MCF 10A (cell line): ENCODE measurements at regions not wholly inside any gene's neighbourhood (a gene's known extent, or its start where the extent isn't known, plus 50 kb on each side); places are given as distances from the start of the nearest gene placed in this dataset.

Experiments used
- BruUV-seq: library from RNA; stranded (reverse); fragments of 400-500 nt; replicated peaks from 2 replicates; lab custom pipeline; 2021; lab: Mats Ljungman, UMichigan
- CTCF ChIA-PET: fragments of 300-600 bp; sonication (Branson Sonifier 250); formaldehyde crosslinking; extraction: SDS; loops from one replicate; lab custom pipeline; 2021; ENCODE audit warnings: antibody characterized with exemption, inconsistent platforms; lab: Yijun Ruan, JAX
- POLR2A ChIA-PET: fragments of 300-600, 350-650 bp; sonication (Branson Sonifier 250); formaldehyde crosslinking; extraction: SDS; loops from one replicate; lab custom pipeline; 2020; ENCODE audit warnings: antibody characterized with exemption, inconsistent platforms; lab: Yijun Ruan, JAX
- DNase-seq: peaks from one replicate; pipeline ENCODE4 v3.0.0-alpha.2; 2018; ENCODE audit not compliant: unreplicated experiment
- H3K27ac Mint-ChIP-seq: one replicate; pipeline ENCODE4 v1.8.0; 2022; ENCODE audit warnings: mild to moderate bottlenecking, low read depth, mixed read lengths; ENCODE audit not compliant: unreplicated experiment
- H3K27me3 Mint-ChIP-seq: one replicate; pipeline ENCODE4 v1.8.0; 2022; ENCODE audit warnings: mixed read lengths; ENCODE audit not compliant: insufficient read depth, unreplicated experiment
- H3K36me3 Mint-ChIP-seq: one replicate; pipeline ENCODE4 v1.8.0; 2022; ENCODE audit warnings: mild to moderate bottlenecking, moderate library complexity, mixed read lengths; ENCODE audit not compliant: insufficient read depth, unreplicated experiment
- H3K4me1 Mint-ChIP-seq: one replicate; pipeline ENCODE4 v1.8.0; 2022; ENCODE audit warnings: mixed read lengths; ENCODE audit not compliant: insufficient read depth, unreplicated experiment
- H3K4me3 Mint-ChIP-seq: one replicate; pipeline ENCODE4 v1.8.0; 2022; ENCODE audit warnings: mild to moderate bottlenecking, moderate library complexity, mixed read lengths; ENCODE audit not compliant: unreplicated experiment
- H3K9me3 Mint-ChIP-seq: one replicate; pipeline ENCODE4 v1.8.0; 2022; ENCODE audit warnings: mixed read lengths; ENCODE audit not compliant: unreplicated experiment
- intact Hi-C: fragments of 100-400 bp; cut with micrococcal nuclease; formaldehyde crosslinking; loops from 2 replicates; pipeline ENCODE4 v1.14.1; 2022
- TF ChIP-seq, protein P1 (sequence below): fragments of 200-600 bp; IDR thresholded peaks from one replicate; pipeline ENCODE4 v1.8.0; 2022; ENCODE audit warnings: antibody characterized with exemption, mild to moderate bottlenecking; ENCODE audit not compliant: unreplicated experiment

DNA sequence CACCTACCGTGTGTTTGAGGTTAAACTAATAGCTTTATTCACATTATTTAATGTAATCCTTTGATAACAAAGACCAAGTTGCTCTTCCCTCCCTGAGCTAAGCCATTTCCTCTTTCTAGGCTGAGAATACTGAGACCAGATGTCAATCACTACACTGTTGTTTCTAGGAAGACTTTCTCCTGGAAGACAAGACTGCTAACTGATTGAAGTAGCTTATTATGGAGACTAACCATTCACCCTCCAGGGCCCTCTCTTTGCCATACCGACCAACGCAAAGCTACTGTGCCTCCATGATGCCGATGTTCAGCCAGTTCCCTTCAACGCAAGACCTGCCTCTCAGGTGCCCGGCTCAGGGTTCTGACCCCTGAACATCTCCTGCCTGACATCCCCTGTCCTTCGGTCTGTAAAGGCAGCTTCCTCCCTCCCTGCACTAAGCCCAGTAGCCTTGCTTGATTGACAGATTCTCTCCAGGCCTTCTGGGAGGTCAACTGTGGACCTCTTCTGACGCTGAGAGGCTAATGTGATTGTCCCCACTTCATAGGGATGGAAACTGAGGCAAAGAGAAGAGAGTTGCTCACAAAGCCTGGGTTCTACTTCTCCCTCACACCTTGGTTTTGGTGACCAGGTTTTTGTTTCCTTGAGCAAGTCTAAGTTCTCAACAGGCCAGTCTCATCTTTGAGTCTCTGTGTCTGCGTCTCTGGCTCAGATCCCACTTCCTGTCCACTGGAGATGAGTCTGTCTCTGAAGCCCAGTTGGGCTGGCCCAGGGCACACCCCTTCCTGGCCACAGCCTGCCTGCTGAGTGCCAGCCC, 259.7 kb upstream of the IRX2 start:
- TF ChIP-seq, protein P1, sequence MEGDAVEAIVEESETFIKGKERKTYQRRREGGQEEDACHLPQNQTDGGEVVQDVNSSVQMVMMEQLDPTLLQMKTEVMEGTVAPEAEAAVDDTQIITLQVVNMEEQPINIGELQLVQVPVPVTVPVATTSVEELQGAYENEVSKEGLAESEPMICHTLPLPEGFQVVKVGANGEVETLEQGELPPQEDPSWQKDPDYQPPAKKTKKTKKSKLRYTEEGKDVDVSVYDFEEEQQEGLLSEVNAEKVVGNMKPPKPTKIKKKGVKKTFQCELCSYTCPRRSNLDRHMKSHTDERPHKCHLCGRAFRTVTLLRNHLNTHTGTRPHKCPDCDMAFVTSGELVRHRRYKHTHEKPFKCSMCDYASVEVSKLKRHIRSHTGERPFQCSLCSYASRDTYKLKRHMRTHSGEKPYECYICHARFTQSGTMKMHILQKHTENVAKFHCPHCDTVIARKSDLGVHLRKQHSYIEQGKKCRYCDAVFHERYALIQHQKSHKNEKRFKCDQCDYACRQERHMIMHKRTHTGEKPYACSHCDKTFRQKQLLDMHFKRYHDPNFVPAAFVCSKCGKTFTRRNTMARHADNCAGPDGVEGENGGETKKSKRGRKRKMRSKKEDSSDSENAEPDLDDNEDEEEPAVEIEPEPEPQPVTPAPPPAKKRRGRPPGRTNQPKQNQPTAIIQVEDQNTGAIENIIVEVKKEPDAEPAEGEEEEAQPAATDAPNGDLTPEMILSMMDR, result no peak
- DNase-seq, result no peak
- H3K4me3 Mint-ChIP-seq, result no peak overlapping the region
- peaks cover 12% of the 10 kb centered on the region for H3K4me1 Mint-ChIP-seq
- BruUV-seq, result no TSS peak
- intact Hi-C loops, result no loop called here
- no peaks in the 10 kb centered on the region for H3K9me3 Mint-ChIP-seq
- POLR2A ChIA-PET, result interaction anchor here (0.6 to 1.0 kb wide), 3 partner anchors 146 to 572 kb away, joined by 3 read pairs; no protein-coding TSS in a partner anchor
- no peaks in the 10 kb centered on the region for H3K36me3 Mint-ChIP-seq
- CTCF ChIA-PET, result no interaction called here
- H3K27me3 Mint-ChIP-seq, result no peaks in the 10 kb centered on the region
- H3K27ac Mint-ChIP-seq, result peak overlapping the region; percentile 55

- Mint-ChIP-seq H3K36me3 (no peaks in the 10 kb centered on the region), H3K9me3 (no peaks in the 10 kb centered on the region), H3K27me3 (no peaks in the 10 kb centered on the region), H3K4me3 (peak overlapping the region; percentile 19), H3K27ac (peak overlapping the region; percentile 55), H3K4me1 (peaks cover 12% of the 10 kb centered on the region)
- TF ChIP-seq, protein P1, result no peak
- peak; percentile 24 for DNase-seq
- no TSS peak for BruUV-seq
- intact Hi-C loops, result no loop called here
- CTCF ChIA-PET, result no interaction called here
- POLR2A ChIA-PET, result interaction anchor here (0.6 to 1.0 kb wide), 3 partner anchors 147 to 573 kb away, joined by 3 read pairs; no protein-coding TSS in a partner anchor
Observed at GRCh38 chr5:3010301-3010952, 258.9 kb upstream of the IRX2 start.

DNA sequence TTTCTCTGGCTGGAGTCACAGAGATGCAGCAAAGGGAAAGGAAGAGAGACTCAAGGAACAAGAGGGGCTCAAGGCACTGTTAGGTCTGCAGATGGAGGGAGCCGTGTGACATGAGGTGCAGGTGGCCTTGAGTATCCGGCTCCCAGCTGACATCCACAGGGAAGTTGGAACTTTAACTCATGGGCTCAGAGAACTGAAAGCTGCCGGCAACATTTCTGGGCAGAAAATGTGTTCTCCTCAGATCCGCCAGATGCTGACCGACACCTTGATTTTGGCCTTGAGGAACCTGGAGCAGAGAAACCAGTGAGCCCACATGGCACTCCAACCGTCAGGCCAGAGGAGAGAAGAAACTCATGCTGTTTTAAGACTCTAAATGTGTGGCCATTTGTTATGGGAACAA, 258.1 kb upstream of the IRX2 start:
- TF ChIP-seq, protein P1, result no peak
- Mint-ChIP-seq H3K4me3 (no peak overlapping the region), H3K27ac (no peak overlapping the region), H3K36me3 (no peaks in the 10 kb centered on the region), H3K27me3 (no peaks in the 10 kb centered on the region), H3K9me3 (no peaks in the 10 kb centered on the region), H3K4me1 (peaks cover 12% of the 10 kb centered on the region)
- no TSS peak for BruUV-seq
- CTCF ChIA-PET, result no interaction called here
- no peak for DNase-seq
- intact Hi-C loops, result no loop called here
- POLR2A ChIA-PET, result no interaction called here

- ChIA-PET POLR2A (no interaction called here), CTCF (no interaction called here)
- no TSS peak for BruUV-seq
- Mint-ChIP-seq H3K4me1 (peaks cover 12% of the 10 kb centered on the region), H3K9me3 (no peaks in the 10 kb centered on the region), H3K27me3 (no peaks in the 10 kb centered on the region), H3K36me3 (no peaks in the 10 kb centered on the region), H3K27ac (no peak overlapping the region), H3K4me3 (no peak overlapping the region)
- DNase-seq, result no peak
- TF ChIP-seq, protein P1, result no peak
- intact Hi-C loops, result no loop called here
Observed at GRCh38 chr5:3007577-3007976, 256.1 kb upstream of the IRX2 start.
